Pancreas (tissue), 10 donors: ENCODE measurements at regions not wholly inside any gene's neighbourhood (a gene's known extent, or its start where the extent isn't known, plus 50 kb on each side); places are given as distances from the start of the nearest gene placed in this dataset.

Experiments
- ATAC-seq, 4 donors: fragments of 200-7000 bp; cut with Tn5 transposase; one replicate each; pipeline versions ENCODE4 v1.8.0 to v1.9.1; 2020; ENCODE audit warnings: mild to moderate bottlenecking in 4 of 4, moderate library complexity in 4 of 4
- DNase-seq, 6 donors: peaks; one replicate each; pipeline ENCODE4 v3.0.0-alpha.2; 2020
- FAIRE-seq: peaks from 2 replicates; lab custom pipeline; 2012; peaks lifted over from hg19 to GRCh38; lab: Jason Lieb, UNC
- H3K27ac ChIP-seq, 4 donors: fragments of 200-600 bp; sonication (generic); 1 replicate in 3 of 4; 2 replicates in 1 of 4; pipeline versions ENCODE4 v1.5.0 to v1.8.0; 2020
- H3K27me3 ChIP-seq, 4 donors: fragments of 200-600 bp; one replicate each; pipeline ENCODE4 v1.8.0; 2021
- H3K36me3 ChIP-seq, 3 donors: fragments of 200-600 bp; sonication (generic) in 1 of 3; one replicate each; pipeline versions ENCODE4 v1.5.0 to v1.8.0; 2020 to 2021
- H3K4me1 ChIP-seq, 3 donors: fragments of 200-600 bp; one replicate each; pipeline ENCODE4 v1.8.0; 2021
- H3K4me3 ChIP-seq, 4 donors: fragments of 200-600 bp; sonication (generic) in 2 of 4; one replicate each; pipeline versions ENCODE4 v1.5.0 to v1.8.0; 2020 to 2021
- H3K9me3 ChIP-seq, 4 donors: fragments of 200-600 bp; one replicate each; pipeline ENCODE4 v1.8.0; 2021
- WGBS, 2 donors: extraction: QIAGEN DNeasy Blood & Tissue Kit; methylation state at CpG; one replicate each; pipeline ENCODE4 v1.1.7; 2013; 5-methylcytosine and 5-hydroxymethylcytosine counted together
- intact Hi-C, 3 donors: fragments of 100-400 bp; cut with DNase I; formaldehyde crosslinking; loops; one replicate each; pipeline versions ENCODE4 v1.11.1 to v1.14.2; 2022
- TF ChIP-seq, protein P1 (sequence below), 4 donors: fragments of 200-600 bp; sonication (generic) in 3 of 4; IDR thresholded peaks; one replicate each; pipeline versions ENCODE4 v1.5.0 to v1.8.0; 2021; ENCODE audit warnings: antibody characterized with exemption in 4 of 4
- donor health status: healthy with polysubstance abuse.
- donor health status: DM: no; HTN: no; CAD: no; lungs with moderate emphysema.
- donor health status: DM: no; HTN: no; CAD: no.
- donor health status: control.
- donor health status: control.
- donor health status: Bipolar disorder and iron deficiency.
- donor health status: DM: yes; HTN: yes; CAD: no.
- donor health status: DM: no; HTN: no; CAD: no.
- donor health status: DM: no; HTN: no; CAD: no.
- donor health status: DM: yes; HTN: yes; CAD: no.

GRCh38 chr4:117491516-117491915 is 406.1 kb upstream of the TRAM1L1 start:
- H3K9me3 ChIP-seq = no peaks in the 10 kb centered on the region
- no peaks in the 10 kb centered on the region for H3K36me3 ChIP-seq
- H3K4me3 ChIP-seq = no peak overlapping the region
- H3K27ac ChIP-seq = no peak overlapping the region
- no peak for FAIRE-seq
- intact Hi-C loops = no loop called here
- TF ChIP-seq, protein P1, sequence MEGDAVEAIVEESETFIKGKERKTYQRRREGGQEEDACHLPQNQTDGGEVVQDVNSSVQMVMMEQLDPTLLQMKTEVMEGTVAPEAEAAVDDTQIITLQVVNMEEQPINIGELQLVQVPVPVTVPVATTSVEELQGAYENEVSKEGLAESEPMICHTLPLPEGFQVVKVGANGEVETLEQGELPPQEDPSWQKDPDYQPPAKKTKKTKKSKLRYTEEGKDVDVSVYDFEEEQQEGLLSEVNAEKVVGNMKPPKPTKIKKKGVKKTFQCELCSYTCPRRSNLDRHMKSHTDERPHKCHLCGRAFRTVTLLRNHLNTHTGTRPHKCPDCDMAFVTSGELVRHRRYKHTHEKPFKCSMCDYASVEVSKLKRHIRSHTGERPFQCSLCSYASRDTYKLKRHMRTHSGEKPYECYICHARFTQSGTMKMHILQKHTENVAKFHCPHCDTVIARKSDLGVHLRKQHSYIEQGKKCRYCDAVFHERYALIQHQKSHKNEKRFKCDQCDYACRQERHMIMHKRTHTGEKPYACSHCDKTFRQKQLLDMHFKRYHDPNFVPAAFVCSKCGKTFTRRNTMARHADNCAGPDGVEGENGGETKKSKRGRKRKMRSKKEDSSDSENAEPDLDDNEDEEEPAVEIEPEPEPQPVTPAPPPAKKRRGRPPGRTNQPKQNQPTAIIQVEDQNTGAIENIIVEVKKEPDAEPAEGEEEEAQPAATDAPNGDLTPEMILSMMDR (IDR thresholded peaks at IDR 0.05) = no peak
- 29 to 34% methylated on average over 3 of the region's 3 CpGs for WGBS, 2 donors
- no peak for DNase-seq
- no peaks in the 10 kb centered on the region for H3K4me1 ChIP-seq
- ATAC-seq = no peak
- no peaks in the 10 kb centered on the region for H3K27me3 ChIP-seq

GRCh38 chr4:117495802-117496201 is 410.4 kb upstream of the TRAM1L1 start:
- H3K27me3 ChIP-seq = no peaks in the 10 kb centered on the region
- 39 to 63% methylated on average over 1 of the region's 1 CpG for WGBS, 2 donors
- no peaks in the 10 kb centered on the region for H3K9me3 ChIP-seq
- TF ChIP-seq, protein P1 (IDR thresholded peaks at IDR 0.05) = no peak
- FAIRE-seq = no peak
- ATAC-seq = no peak
- H3K4me3 ChIP-seq = no peak overlapping the region
- H3K4me1 ChIP-seq = no peaks in the 10 kb centered on the region
- H3K27ac ChIP-seq = no peak overlapping the region
- no peak for DNase-seq
- intact Hi-C loops = no loop called here
- no peaks in the 10 kb centered on the region for H3K36me3 ChIP-seq

DNA sequence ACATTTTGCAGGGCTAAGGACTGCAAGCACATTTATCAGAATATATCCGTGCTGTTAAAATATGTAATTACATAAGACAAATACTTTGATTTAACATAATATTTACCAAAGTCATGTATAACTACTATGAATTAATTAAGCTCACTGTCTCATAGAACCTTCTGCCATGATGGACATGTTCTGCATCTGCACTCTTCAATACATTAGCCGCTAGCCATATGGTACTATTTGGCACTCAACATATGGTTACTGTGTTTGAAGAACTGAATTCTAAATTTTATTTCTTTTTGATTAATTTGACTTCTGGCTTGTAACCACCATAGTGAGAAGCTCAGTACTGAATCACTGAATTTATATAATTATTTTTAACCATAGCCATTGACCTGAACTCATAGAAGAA is 427.0 kb upstream of the TRAM1L1 start:
- TF ChIP-seq, protein P1 (IDR thresholded peaks at IDR 0.05) = no peak
- no peak for ATAC-seq
- no peak for DNase-seq
- WGBS, 2 donors = 72 to 85% methylated on average over 2 of the region's 2 CpGs
- Histone ChIP-seq H3K4me3 (no peak overlapping the region), H3K4me1 (no peaks in the 10 kb centered on the region), H3K27ac (no peak overlapping the region), H3K9me3 (no peaks in the 10 kb centered on the region), H3K36me3 (no peaks in the 10 kb centered on the region), H3K27me3 (no peaks in the 10 kb centered on the region)
- FAIRE-seq = no peak
- intact Hi-C loops = no loop called here

DNA sequence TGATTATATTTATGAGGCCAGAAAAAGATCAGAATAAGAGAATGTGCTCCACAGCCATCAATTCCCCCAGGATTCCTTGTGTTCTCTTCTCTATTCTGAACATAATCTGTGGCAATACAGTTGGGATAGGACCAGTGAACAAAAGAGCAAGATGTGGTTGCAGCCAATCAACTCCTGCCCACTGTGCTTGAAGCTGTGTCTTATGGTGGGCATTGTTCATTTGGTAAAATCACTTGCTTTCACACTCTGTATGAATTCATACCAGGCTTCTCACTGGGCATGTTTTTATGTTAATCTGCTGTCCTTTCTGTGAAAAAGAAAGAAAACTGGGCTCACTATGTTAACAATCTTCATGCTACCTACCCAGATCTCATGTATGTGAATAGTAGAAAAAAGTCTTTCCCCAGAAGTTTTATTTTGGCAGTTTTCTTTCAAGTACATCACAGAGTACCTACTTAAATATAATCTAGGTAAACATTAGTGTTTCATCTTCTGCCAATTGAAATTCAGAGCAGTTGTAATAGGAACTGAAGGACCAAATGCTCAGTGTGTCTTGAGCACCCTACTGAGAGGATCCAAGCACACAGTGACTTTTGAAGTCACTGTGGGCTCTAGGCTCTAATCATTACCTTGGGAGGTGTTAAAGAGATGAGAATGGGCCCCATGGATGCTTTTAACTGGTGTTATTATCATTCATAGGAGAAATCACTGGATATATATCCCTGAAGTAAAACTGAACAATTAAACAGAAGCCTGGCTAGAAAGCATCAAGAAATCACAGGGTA is 429.2 kb upstream of the TRAM1L1 start:
- intact Hi-C loops = no loop called here
- Histone ChIP-seq H3K27ac (no peak overlapping the region), H3K9me3 (no peaks in the 10 kb centered on the region), H3K4me1 (no peaks in the 10 kb centered on the region), H3K4me3 (no peak overlapping the region), H3K36me3 (no peaks in the 10 kb centered on the region), H3K27me3 (no peaks in the 10 kb centered on the region)
- DNase-seq = no peak
- ATAC-seq = no peak
- TF ChIP-seq, protein P1 (IDR thresholded peaks at IDR 0.05) = no peak
- no peak for FAIRE-seq

DNA sequence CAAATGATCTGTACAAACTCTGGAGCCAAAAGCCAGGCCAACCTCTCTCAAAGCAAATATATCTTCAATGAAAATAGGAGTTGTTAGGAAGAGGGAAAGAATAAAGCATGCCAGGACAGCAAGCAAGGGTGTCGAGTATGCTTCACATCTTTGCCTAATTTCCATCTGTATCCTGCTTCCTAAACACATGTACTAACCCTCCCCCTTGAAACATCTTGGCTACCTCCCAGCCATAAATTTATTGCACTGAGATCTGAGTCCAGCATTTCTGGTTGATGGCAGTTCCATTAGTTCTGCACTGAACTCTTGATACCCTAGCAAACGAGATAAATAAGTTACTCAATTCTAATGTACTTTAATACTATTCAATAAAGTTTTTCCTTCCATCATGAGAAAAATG is 430.5 kb upstream of the TRAM1L1 start:
- H3K36me3 ChIP-seq = no peaks in the 10 kb centered on the region
- H3K9me3 ChIP-seq = no peaks in the 10 kb centered on the region
- WGBS, 2 donors = 35 to 47% methylated on average over 2 of the region's 2 CpGs
- ATAC-seq (no peak), FAIRE-seq (no peak), DNase-seq (no peak)
- no peak overlapping the region for H3K27ac ChIP-seq
- TF ChIP-seq, protein P1 (IDR thresholded peaks at IDR 0.05) = no peak
- intact Hi-C loops = no loop called here
- H3K4me1 ChIP-seq = no peaks in the 10 kb centered on the region
- H3K4me3 ChIP-seq = no peak overlapping the region
- H3K27me3 ChIP-seq = no peaks in the 10 kb centered on the region
